Activated T-helper 9 cell treated with anti-CD3 and anti-CD28 coated beads, Interleukin-2, amount 50 U/mL, for 16 hours (primary cell): ENCODE measurements at regions not wholly inside any gene's neighbourhood (a gene's known extent, or its start where the extent isn't known, plus 50 kb on each side); places are given as distances from the start of the nearest gene placed in this dataset.

Experiments
- DNase-seq: peaks from one replicate; pipeline ENCODE4 v3.0.0-alpha.2; 2020; ENCODE audit warnings: low read depth

- no peak for DNase-seq
Observed at GRCh38 chr15:39183164-39183881, 397.6 kb upstream of the THBS1 start.

GRCh38 chr15:39184701-39185390, 396.0 kb upstream of the THBS1 start:
- DNase-seq: no peak

GRCh38 chr15:39188314-39188713, 392.6 kb upstream of the THBS1 start:
- DNase-seq: no peak

GRCh38 chr15:39188930-39189329, 391.9 kb upstream of the THBS1 start:
- no peak for DNase-seq

- no peak for DNase-seq
Observed at GRCh38 chr15:39191871-39192291, 389.0 kb upstream of the THBS1 start.

- DNase-seq: no peak
Observed at GRCh38 chr15:39192351-39192750, 388.5 kb upstream of the THBS1 start.

GRCh38 chr15:39192979-39193560, 387.8 kb upstream of the THBS1 start:
- no peak for DNase-seq

- DNase-seq: no peak
Observed at GRCh38 chr15:39193611-39194010, 387.3 kb upstream of the THBS1 start.

- no peak for DNase-seq
Observed at GRCh38 chr15:39194106-39194830, 386.6 kb upstream of the THBS1 start.

GRCh38 chr15:39195961-39196486, 384.9 kb upstream of the THBS1 start:
- DNase-seq: no peak

- DNase-seq: no peak
Observed at GRCh38 chr15:39198044-39199000, 382.6 kb upstream of the THBS1 start.

- DNase-seq: no peak
Observed at GRCh38 chr15:39199076-39199475, 381.8 kb upstream of the THBS1 start.

GRCh38 chr15:39200586-39200985, 380.3 kb upstream of the THBS1 start:
- DNase-seq: no peak

- DNase-seq: no peak
Observed at GRCh38 chr15:39202641-39203040, 378.2 kb upstream of the THBS1 start.

GRCh38 chr15:39204031-39204430, 376.8 kb upstream of the THBS1 start:
- no peak for DNase-seq

GRCh38 chr15:39205081-39205480, 375.8 kb upstream of the THBS1 start:
- no peak for DNase-seq

- DNase-seq: no peak
Observed at GRCh38 chr15:39205506-39206371, 375.1 kb upstream of the THBS1 start.

- no peak for DNase-seq
Observed at GRCh38 chr15:39207532-39208115, 373.3 kb upstream of the THBS1 start.

- no peak for DNase-seq
Observed at GRCh38 chr15:39208187-39208586, 372.7 kb upstream of the THBS1 start.
